ENCODE measurements at regions not wholly inside any gene's neighbourhood (a gene's known extent, or its start where the extent isn't known, plus 50 kb on each side); places are given as distances from the start of the nearest gene placed in this dataset.

DNA sequence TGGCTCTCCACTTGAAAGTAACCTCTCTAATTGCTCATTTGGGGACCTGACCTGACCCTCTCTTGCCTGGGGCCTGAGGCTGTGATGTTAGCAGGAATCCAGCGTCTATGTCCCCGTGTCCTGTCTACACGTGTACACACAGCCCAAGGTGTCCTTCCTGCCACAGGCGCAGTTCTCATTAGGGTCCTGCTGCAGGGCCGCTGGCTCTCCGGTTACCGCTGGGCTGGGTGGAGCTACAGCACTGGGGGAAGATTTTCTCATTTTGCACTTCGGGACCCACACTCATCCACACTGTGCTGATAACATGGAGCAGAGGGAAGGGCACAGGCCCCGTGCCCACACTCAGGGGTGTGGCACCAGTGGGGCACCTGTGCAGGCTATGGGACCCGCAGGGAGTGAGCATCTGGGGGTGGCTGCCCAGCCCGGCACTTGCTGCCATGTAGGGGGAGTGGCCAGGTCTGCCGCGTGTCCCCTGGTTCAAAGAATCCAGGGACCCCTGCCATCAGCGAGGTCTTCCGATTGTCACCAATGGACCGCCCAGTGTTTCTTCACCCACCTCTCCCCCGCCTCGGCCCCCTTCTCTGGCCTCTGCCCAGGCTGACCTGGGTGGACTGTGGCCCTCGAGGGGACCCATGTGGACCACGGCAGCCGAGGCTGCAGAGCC, 98.7 kb upstream of the SFSWAP start:
- Histone ChIP-seq H3K4me1 (ENCODE audit: insufficient read depth, low read length, poor library complexity, severe bottlenecking) (no peaks in the 10 kb centered on the region), H3K4me3 (ENCODE audit: low read depth, low read length, poor library complexity, severe bottlenecking) (no peak overlapping the region), H3K36me3 (ENCODE audit: insufficient read depth, low read length, poor library complexity, severe bottlenecking) (no peaks in the 10 kb centered on the region), H3K9me3 (ENCODE audit: low read depth, low read length, poor library complexity, severe bottlenecking) (no peaks in the 10 kb centered on the region), H3K27me3 (replicated peaks; ENCODE audit: insufficient read depth, low read depth, low read length, poor library complexity) (peaks cover 51% of the 10 kb centered on the region), H3K27ac (ENCODE audit: low read depth, low read length, poor library complexity, severe bottlenecking) (no peak overlapping the region)
- ChIA-PET CTCF (no interaction called here), POLR2A (ENCODE audit: low non-redundant PET) (no interaction called here)
- TF ChIP-seq, protein P1, sequence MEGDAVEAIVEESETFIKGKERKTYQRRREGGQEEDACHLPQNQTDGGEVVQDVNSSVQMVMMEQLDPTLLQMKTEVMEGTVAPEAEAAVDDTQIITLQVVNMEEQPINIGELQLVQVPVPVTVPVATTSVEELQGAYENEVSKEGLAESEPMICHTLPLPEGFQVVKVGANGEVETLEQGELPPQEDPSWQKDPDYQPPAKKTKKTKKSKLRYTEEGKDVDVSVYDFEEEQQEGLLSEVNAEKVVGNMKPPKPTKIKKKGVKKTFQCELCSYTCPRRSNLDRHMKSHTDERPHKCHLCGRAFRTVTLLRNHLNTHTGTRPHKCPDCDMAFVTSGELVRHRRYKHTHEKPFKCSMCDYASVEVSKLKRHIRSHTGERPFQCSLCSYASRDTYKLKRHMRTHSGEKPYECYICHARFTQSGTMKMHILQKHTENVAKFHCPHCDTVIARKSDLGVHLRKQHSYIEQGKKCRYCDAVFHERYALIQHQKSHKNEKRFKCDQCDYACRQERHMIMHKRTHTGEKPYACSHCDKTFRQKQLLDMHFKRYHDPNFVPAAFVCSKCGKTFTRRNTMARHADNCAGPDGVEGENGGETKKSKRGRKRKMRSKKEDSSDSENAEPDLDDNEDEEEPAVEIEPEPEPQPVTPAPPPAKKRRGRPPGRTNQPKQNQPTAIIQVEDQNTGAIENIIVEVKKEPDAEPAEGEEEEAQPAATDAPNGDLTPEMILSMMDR (conservative IDR thresholded peaks at IDR 0.05; ENCODE audit: low read depth, low read length), result no peak
- no peak for TF ChIP-seq EZH2 (IDR thresholded peaks at IDR 0.05; ENCODE audit: borderline replicate concordance, low read depth, low read length, poor library complexity, severe bottlenecking)
- no TSS peak for BruUV-seq (replicated peaks)
- DNase-seq (ENCODE audit: low spot score), result no peak
- intact Hi-C loops (cut with micrococcal nuclease; ENCODE audit: unreplicated experiment), result no loop called here

DNA sequence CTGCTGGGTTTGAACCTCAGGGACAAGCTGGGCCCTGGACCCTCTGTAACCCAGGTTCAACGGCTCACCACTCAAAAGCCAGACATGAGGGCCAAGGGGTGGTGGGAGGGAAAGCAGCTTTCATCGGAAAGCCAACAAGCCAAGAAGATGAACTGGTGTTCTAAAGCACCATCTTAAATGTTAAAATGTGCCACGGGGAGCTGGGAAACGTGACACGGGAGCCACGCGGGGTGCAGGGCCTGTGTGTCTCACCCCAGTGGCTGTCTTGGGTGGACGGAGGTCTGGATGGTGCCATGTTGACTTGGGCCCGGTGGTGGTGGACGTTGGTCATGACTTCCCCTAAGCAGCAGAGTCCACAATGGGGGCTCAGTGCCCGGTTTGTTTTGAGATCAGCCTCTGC, 97.7 kb upstream of the SFSWAP start:
- CTCF ChIA-PET, result no interaction called here
- peaks cover 60% of the 10 kb centered on the region for H3K27me3 ChIP-seq (replicated peaks; ENCODE audit: insufficient read depth, low read depth, low read length, poor library complexity)
- POLR2A ChIA-PET (ENCODE audit: low non-redundant PET), result no interaction called here
- no TSS peak for BruUV-seq (replicated peaks)
- DNase-seq (ENCODE audit: low spot score), result no peak
- no peak overlapping the region for H3K27ac ChIP-seq (ENCODE audit: low read depth, low read length, poor library complexity, severe bottlenecking)
- TF ChIP-seq, protein P1 (conservative IDR thresholded peaks at IDR 0.05; ENCODE audit: low read depth, low read length), result no peak
- TF ChIP-seq EZH2 (IDR thresholded peaks at IDR 0.05; ENCODE audit: borderline replicate concordance, low read depth, low read length, poor library complexity, severe bottlenecking), result no peak
- intact Hi-C loops (cut with micrococcal nuclease; ENCODE audit: unreplicated experiment), result no loop called here
- H3K4me1 ChIP-seq (ENCODE audit: insufficient read depth, low read length, poor library complexity, severe bottlenecking), result no peaks in the 10 kb centered on the region
- H3K4me3 ChIP-seq (ENCODE audit: low read depth, low read length, poor library complexity, severe bottlenecking), result no peak overlapping the region
- no peaks in the 10 kb centered on the region for H3K9me3 ChIP-seq (ENCODE audit: low read depth, low read length, poor library complexity, severe bottlenecking)
- H3K36me3 ChIP-seq (ENCODE audit: insufficient read depth, low read length, poor library complexity, severe bottlenecking), result no peaks in the 10 kb centered on the region

DNA sequence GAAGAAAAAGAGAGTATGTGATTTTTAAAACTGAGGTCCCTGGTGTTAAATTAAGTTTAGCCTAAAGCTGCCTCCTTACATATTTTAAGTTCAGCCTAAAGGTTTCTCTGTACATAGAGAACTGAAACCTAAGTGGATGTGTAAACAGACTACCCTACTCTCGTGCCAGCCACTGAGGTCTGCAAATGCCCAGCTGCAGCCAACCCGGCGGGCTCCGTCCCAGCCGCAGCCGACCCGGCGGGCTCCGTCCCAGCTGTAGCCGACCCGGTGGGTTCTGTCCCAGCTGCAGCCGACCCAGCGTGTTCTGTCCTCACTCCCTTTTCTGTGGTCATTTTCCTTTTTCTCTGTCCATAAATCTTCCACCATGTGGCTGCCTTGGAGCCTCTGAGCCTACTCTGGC, 97.2 kb upstream of the SFSWAP start:
- intact Hi-C loops (cut with micrococcal nuclease; ENCODE audit: unreplicated experiment), result no loop called here
- no TSS peak for BruUV-seq (replicated peaks)
- no peak for TF ChIP-seq EZH2 (IDR thresholded peaks at IDR 0.05; ENCODE audit: borderline replicate concordance, low read depth, low read length, poor library complexity, severe bottlenecking)
- TF ChIP-seq, protein P1 (conservative IDR thresholded peaks at IDR 0.05; ENCODE audit: low read depth, low read length), result no peak
- H3K27ac ChIP-seq (ENCODE audit: low read depth, low read length, poor library complexity, severe bottlenecking), result no peak overlapping the region
- H3K36me3 ChIP-seq (ENCODE audit: insufficient read depth, low read length, poor library complexity, severe bottlenecking), result no peaks in the 10 kb centered on the region
- POLR2A ChIA-PET (ENCODE audit: low non-redundant PET), result no interaction called here
- no peak overlapping the region for H3K4me3 ChIP-seq (ENCODE audit: low read depth, low read length, poor library complexity, severe bottlenecking)
- CTCF ChIA-PET, result no interaction called here
- no peaks in the 10 kb centered on the region for H3K4me1 ChIP-seq (ENCODE audit: insufficient read depth, low read length, poor library complexity, severe bottlenecking)
- no peaks in the 10 kb centered on the region for H3K9me3 ChIP-seq (ENCODE audit: low read depth, low read length, poor library complexity, severe bottlenecking)
- no peak for DNase-seq (ENCODE audit: low spot score)
- peaks cover 65% of the 10 kb centered on the region for H3K27me3 ChIP-seq (replicated peaks; ENCODE audit: insufficient read depth, low read depth, low read length, poor library complexity)
